GM12872 (cell line): ENCODE measurements at regions not wholly inside any gene's neighbourhood (a gene's known extent, or its start where the extent isn't known, plus 50 kb on each side); places are given as distances from the start of the nearest gene placed in this dataset.

ENCODE experiments used
- CTCF ChIP-seq: IDR thresholded peaks from 3 replicates; pipeline ENCODE4 v1.5.1; 2011; ENCODE audit warnings: low read depth, mild to moderate bottlenecking, low read length, moderate library complexity; ENCODE audit not compliant: insufficient read depth

GRCh38 chr6:144547409-144547808, 262.3 kb downstream of the UTRN start:
- TF ChIP-seq CTCF, result no peak

- no peak for TF ChIP-seq CTCF
Measured at GRCh38 chr6:144548536-144548935, 263.4 kb downstream of the UTRN start.

- TF ChIP-seq CTCF, result no peak
Measured at GRCh38 chr6:144549837-144550747, 265.0 kb downstream of the UTRN start.

- no peak for TF ChIP-seq CTCF
Measured at GRCh38 chr6:144551339-144551738, 266.2 kb downstream of the UTRN start.

- no peak for TF ChIP-seq CTCF
Measured at GRCh38 chr6:144555066-144555465, 269.9 kb downstream of the UTRN start.

GRCh38 chr6:144559865-144560593, 274.9 kb downstream of the UTRN start:
- TF ChIP-seq CTCF, result no peak

GRCh38 chr6:144561455-144562043, 276.4 kb downstream of the UTRN start:
- no peak for TF ChIP-seq CTCF
